H9 (cell line): ENCODE measurements at regions not wholly inside any gene's neighbourhood (a gene's known extent, or its start where the extent isn't known, plus 50 kb on each side); places are given as distances from the start of the nearest gene placed in this dataset.

Source experiments
- DNase-seq: peaks from one replicate; pipeline ENCODE4 v3.0.0-alpha.2; 2017
- H2AFZ ChIP-seq: one replicate; pipeline ENCODE4 v1.6.1; 2013; ENCODE audit warnings: mild to moderate bottlenecking, low read length, control low read depth, moderate library complexity
- H2AK5ac ChIP-seq: 2 replicates; pipeline ENCODE4 v1.6.1; 2013; ENCODE audit warnings: low read length, control low read depth, mixed read lengths; ENCODE audit not compliant: insufficient read length
- H2BK120ac ChIP-seq: one replicate; pipeline ENCODE4 v1.6.1; 2013; ENCODE audit warnings: low read depth, mild to moderate bottlenecking, low read length, control low read depth, inconsistent platforms; ENCODE audit not compliant: poor library complexity, severe bottlenecking
- H2BK12ac ChIP-seq: 2 replicates; pipeline ENCODE4 v1.6.1; 2013; ENCODE audit warnings: low read length, control low read depth, mixed read lengths, low read depth; ENCODE audit not compliant: insufficient read length
- H2BK15ac ChIP-seq: 2 replicates; pipeline ENCODE4 v1.6.1; 2013; ENCODE audit warnings: low read depth, low read length, control low read depth
- H2BK20ac ChIP-seq: one replicate; pipeline ENCODE4 v1.6.1; 2013; ENCODE audit warnings: low read depth, mild to moderate bottlenecking, low read length, control low read depth, inconsistent platforms; ENCODE audit not compliant: poor library complexity, severe bottlenecking
- H2BK5ac ChIP-seq: 2 replicates; pipeline ENCODE4 v1.6.1; 2013; ENCODE audit warnings: low read length, control low read depth, mixed read lengths; ENCODE audit not compliant: insufficient read length
- H3K14ac ChIP-seq: 2 replicates; pipeline ENCODE4 v1.6.1; 2013; ENCODE audit warnings: low read length, control low read depth; ENCODE audit not compliant: insufficient read depth
- H3K18ac ChIP-seq: 2 replicates; pipeline ENCODE4 v1.6.1; 2013; ENCODE audit warnings: low read depth, mild to moderate bottlenecking, mixed read lengths, low read length, control low read depth; ENCODE audit not compliant: insufficient read length
- H3K23ac ChIP-seq: 2 replicates; pipeline ENCODE4 v1.6.1; 2013; ENCODE audit warnings: low read length, control low read depth, mixed read lengths, low read depth; ENCODE audit not compliant: insufficient read length
- H3K23me2 ChIP-seq: 2 replicates; pipeline ENCODE4 v1.6.1; 2013; ENCODE audit warnings: low read depth, mild to moderate bottlenecking, mixed read lengths, low read length, control low read depth; ENCODE audit not compliant: insufficient read length, poor library complexity, severe bottlenecking
- H3K27ac ChIP-seq: 2 replicates; pipeline ENCODE4 v1.5.1; 2013; ENCODE audit warnings: low read length, control low read depth, mixed read lengths, low read depth; ENCODE audit not compliant: insufficient read length
- H3K27me3 ChIP-seq: 2 replicates; pipeline ENCODE4 v1.6.1; 2013; ENCODE audit warnings: low read length, control low read depth, inconsistent platforms; ENCODE audit not compliant: insufficient read depth
- H3K4ac ChIP-seq: 2 replicates; pipeline ENCODE4 v1.6.1; 2013; ENCODE audit warnings: low read depth, mild to moderate bottlenecking, control low read depth, inconsistent platforms, low read length, moderate library complexity
- H3K4me1 ChIP-seq: 2 replicates; pipeline ENCODE4 v1.6.1; 2013; ENCODE audit warnings: low read length, control low read depth, inconsistent platforms; ENCODE audit not compliant: insufficient read depth
- H3K4me2 ChIP-seq: 2 replicates; pipeline ENCODE4 v1.6.1; 2013; ENCODE audit warnings: low read length, control low read depth, mixed read lengths; ENCODE audit not compliant: insufficient read length, insufficient read depth
- H3K56ac ChIP-seq: 2 replicates; pipeline ENCODE4 v1.6.1; 2013; ENCODE audit warnings: low read depth, mild to moderate bottlenecking, mixed read lengths, low read length, control low read depth; ENCODE audit not compliant: insufficient read length
- H3K79me1 ChIP-seq: 2 replicates; pipeline ENCODE4 v1.6.1; 2013; ENCODE audit warnings: low read depth, mild to moderate bottlenecking, moderate library complexity, low read length, control low read depth, inconsistent platforms; ENCODE audit not compliant: insufficient read depth, poor library complexity, severe bottlenecking
- H3K79me2 ChIP-seq: 2 replicates; pipeline ENCODE4 v1.6.1; 2013; ENCODE audit warnings: low read length, control low read depth, inconsistent platforms; ENCODE audit not compliant: insufficient read depth
- H3K9ac ChIP-seq: 2 replicates; pipeline ENCODE4 v1.6.1; 2013; ENCODE audit warnings: low read length, control low read depth, mixed read lengths; ENCODE audit not compliant: insufficient read length; ENCODE audit errors: extremely low read depth
- H3K9me3 ChIP-seq: one replicate; pipeline ENCODE4 v1.6.1; 2013; ENCODE audit warnings: low read depth, low read length, inconsistent platforms; ENCODE audit not compliant: control insufficient read depth
- H3T11ph ChIP-seq: one replicate; pipeline ENCODE4 v1.6.1; 2013; ENCODE audit warnings: mild to moderate bottlenecking, low read length, control low read depth, inconsistent platforms
- H4K20me1 ChIP-seq: one replicate; pipeline ENCODE4 v1.6.1; 2013; ENCODE audit not compliant: control insufficient read depth, insufficient read length, insufficient read depth
- H4K5ac ChIP-seq: 2 replicates; pipeline ENCODE4 v1.6.1; 2013; ENCODE audit warnings: low read depth, mild to moderate bottlenecking, mixed read lengths, low read length, control low read depth; ENCODE audit not compliant: insufficient read length
- H4K8ac ChIP-seq: replicated peaks from 2 replicates; pipeline ENCODE4 v1.6.1; 2013; ENCODE audit warnings: low read length, control low read depth, mixed read lengths, low read depth; ENCODE audit not compliant: insufficient read length
- H4K91ac ChIP-seq: 2 replicates; pipeline ENCODE4 v1.6.1; 2013; ENCODE audit warnings: low read depth, mild to moderate bottlenecking, moderate library complexity, mixed read lengths, low read length, control low read depth; ENCODE audit not compliant: insufficient read length
- H3K27ac Mint-ChIP-seq, 3 experiments: 2 replicates in 2 of 3; 3 replicates in 1 of 3; pipeline ENCODE4 v1.8.0; 2020 to 2021; ENCODE audit warnings: mixed read lengths in 3 of 3, mild to moderate bottlenecking in 1 of 3, moderate library complexity in 1 of 3
- H3K27me3 Mint-ChIP-seq: 2 replicates; pipeline ENCODE4 v1.8.0; 2021; ENCODE audit warnings: low read depth, mild to moderate bottlenecking, moderate library complexity, mixed read lengths
- H3K36me3 Mint-ChIP-seq, 3 experiments: 2 replicates in 2 of 3; 3 replicates in 1 of 3; pipeline ENCODE4 v1.8.0; 2020 to 2021; ENCODE audit warnings: low read depth in 3 of 3, mixed read lengths in 3 of 3; ENCODE audit not compliant: insufficient read depth in 1 of 3
- H3K4me1 Mint-ChIP-seq, 2 experiments: 2 replicates each; pipeline ENCODE4 v1.8.0; 2020; ENCODE audit warnings: mixed read lengths in 2 of 2
- H3K4me3 Mint-ChIP-seq, 2 experiments: 2 replicates in 1 of 2; 3 replicates in 1 of 2; pipeline ENCODE4 v1.8.0; 2020 to 2021; ENCODE audit warnings: mild to moderate bottlenecking in 2 of 2, mixed read lengths in 2 of 2, moderate library complexity in 1 of 2
- H3K9me3 Mint-ChIP-seq, 2 experiments: 2 replicates in 1 of 2; 3 replicates in 1 of 2; pipeline ENCODE4 v1.8.0; 2020; ENCODE audit warnings: mild to moderate bottlenecking in 2 of 2, mixed read lengths in 2 of 2, moderate library complexity in 1 of 2
- CTCF ChIP-seq: fragments of 200-600 bp; sonication (generic); conservative IDR thresholded peaks from 3 replicates; pipeline ENCODE4 v1.8.0; 2021; ENCODE audit warnings: antibody characterized with exemption, mild to moderate bottlenecking
- whole genome bisulfite sequencing: extraction: QIAGEN DNeasy Blood & Tissue Kit; methylation state at CpG from one replicate; pipeline ENCODE4 v1.1.7; 2013; ENCODE audit warnings: missing lambda C conversion rate, low lambda C conversion rate, mixed read lengths; ENCODE audit not compliant: insufficient read length; ENCODE audit errors: extremely low coverage; 5-methylcytosine and 5-hydroxymethylcytosine counted together

- Histone ChIP-seq H2BK20ac (no peak overlapping the region), H3K27me3 (no peaks in the 10 kb centered on the region), H3K79me2 (no peaks in the 10 kb centered on the region), H2BK120ac (no peak overlapping the region), H4K91ac (no peak overlapping the region), H3K9me3 (no peaks in the 10 kb centered on the region), H3K23ac (no peak overlapping the region), H4K20me1 (no peaks in the 10 kb centered on the region), H3K4ac (no peak overlapping the region), H3T11ph (no peak overlapping the region), H2BK5ac (no peak overlapping the region), H2BK12ac (no peak overlapping the region), H3K18ac (no peak overlapping the region), H2AK5ac (no peak overlapping the region), H3K23me2 (no peaks in the 10 kb centered on the region), H2AFZ (no peak overlapping the region), H3K14ac (no peak overlapping the region), H3K56ac (no peak overlapping the region), H3K9ac (no peak overlapping the region), H3K79me1 (no peaks in the 10 kb centered on the region), H4K5ac (no peak overlapping the region), H4K8ac (no peak overlapping the region), H2BK15ac (no peak overlapping the region), H3K27ac (no peak overlapping the region), H3K4me1 (no peaks in the 10 kb centered on the region), H3K4me2 (no peak overlapping the region)
- Mint-ChIP-seq H3K36me3 (peaks cover 0 to 4% (median 0%) of the 10 kb centered on the region in 3 experiments; a peak in 2 of 7 replicates), H3K27ac (no peak overlapping the region), H3K9me3 (no peaks in the 10 kb centered on the region), H3K4me3 (no peak overlapping the region), H3K27me3 (no peaks in the 10 kb centered on the region), H3K4me1 (peaks cover 10% of the 10 kb centered on the region in 2 experiments)
- TF ChIP-seq CTCF: no peak
- DNase-seq: no peak
- WGBS: no CpG with 5 or more reads among the region's 3 CpGs
These were observed 162.4 kb downstream of the PCDH20 start for GRCh38 chr13:61253105-61253877.
